Tibial nerve (tissue), 4 donors: ENCODE measurements at regions not wholly inside any gene's neighbourhood (a gene's known extent, or its start where the extent isn't known, plus 50 kb on each side); places are given as distances from the start of the nearest gene placed in this dataset.
"Not testable (repeated sequence)": the region's sequence is repeated elsewhere in the genome, so short reads cannot be mapped to it uniquely, and the experiment has no call there.

Experiments
- DNase-seq, 2 donors: peaks; one replicate each; pipeline ENCODE4 v3.0.0-alpha.2; 2019; ENCODE audit warnings: low spot score in 2 of 2
- H3K27ac ChIP-seq, 4 donors: fragments of 200-600 bp; sonication (generic) in 3 of 4; one replicate each; pipeline ENCODE4 v1.5.1; 2017 to 2019; ENCODE audit warnings: mild to moderate bottlenecking in 1 of 4
- H3K27me3 ChIP-seq, 2 donors: fragments of 200-600 bp; sonication (generic) in 1 of 2; one replicate each; pipeline versions ENCODE4 v1.5.1 to v1.6.0; 2017 to 2019
- H3K36me3 ChIP-seq, 3 donors: fragments of 200-600 bp; sonication (generic); one replicate each; pipeline ENCODE4 v1.5.1; 2018 to 2019
- H3K4me1 ChIP-seq, 4 donors: fragments of 200-600 bp; sonication (generic) in 3 of 4; one replicate each; pipeline ENCODE4 v1.5.1; 2017 to 2019
- H3K4me3 ChIP-seq, 4 donors: fragments of 200-600 bp; sonication (generic) in 3 of 4; one replicate each; pipeline ENCODE4 v1.5.1; 2017 to 2019; ENCODE audit warnings: mild to moderate bottlenecking in 1 of 4, moderate library complexity in 1 of 4
- H3K9me3 ChIP-seq, 4 donors: fragments of 200-600 bp; sonication (generic) in 3 of 4; one replicate each; pipeline ENCODE4 v1.5.1; 2017 to 2019
- EP300 ChIP-seq, 2 donors: sonication (generic); formaldehyde crosslinking; IDR thresholded peaks; one replicate each; pipeline ENCODE4 v1.6.1; 2017; ENCODE audit warnings: antibody characterized with exemption in 2 of 2, mild to moderate bottlenecking in 1 of 2
- POLR2A ChIP-seq, 2 donors: fragments of 450-650 bp; IDR thresholded peaks; one replicate each; pipeline ENCODE4 v1.6.1; 2017; ENCODE audit warnings: antibody characterized with exemption in 2 of 2, mild to moderate bottlenecking in 2 of 2, moderate library complexity in 2 of 2
- WGBS, 2 donors: methylation state at CpG; one replicate each; pipeline ENCODE4 v1.1.5; 2018; 5-methylcytosine and 5-hydroxymethylcytosine counted together
- TF ChIP-seq, protein P1 (sequence below), 5 experiments: fragments of 200-600 bp in 3 of 5; fragments of 450-650 bp in 2 of 5; sonication (generic) in 3 of 5; IDR thresholded peaks; one replicate each; pipeline ENCODE4 v1.5.1; 2016 to 2019; ENCODE audit warnings: antibody characterized with exemption in 5 of 5, mild to moderate bottlenecking in 3 of 5, moderate library complexity in 2 of 5

DNA sequence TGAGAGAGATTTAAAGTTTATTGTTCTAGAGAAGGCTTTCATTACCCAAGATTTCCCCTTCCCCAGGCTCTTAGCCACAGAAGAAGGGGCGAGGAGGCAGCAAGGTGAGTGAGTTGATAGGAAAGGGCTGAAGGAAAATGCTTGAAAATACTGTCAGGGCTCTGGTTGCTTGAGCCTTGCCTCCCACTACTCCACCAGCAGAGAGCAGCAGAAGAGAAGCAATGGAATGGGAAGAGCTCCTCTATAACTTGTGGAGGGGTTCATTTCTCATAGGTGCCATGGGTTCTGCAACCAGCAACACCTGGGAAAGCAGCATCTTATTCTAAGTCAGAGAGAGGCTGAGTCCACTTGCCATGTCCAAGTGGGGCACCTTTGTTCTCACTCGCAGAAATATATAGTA is 184.0 kb upstream of the CNTN6 start:
- Histone ChIP-seq H3K27ac (no peak overlapping the region), H3K36me3 (no peaks in the 10 kb centered on the region), H3K4me3 (no peak overlapping the region), H3K9me3 (peaks cover 0 to 2% (median 0%) of the 10 kb centered on the region in 4 donors), H3K4me1 (no peaks in the 10 kb centered on the region), H3K27me3 (no peaks in the 10 kb centered on the region)
- TF ChIP-seq POLR2A (IDR thresholded peaks at IDR 0.05) = no peak
- no peak for TF ChIP-seq EP300 (IDR thresholded peaks at IDR 0.05)
- TF ChIP-seq, protein P1, sequence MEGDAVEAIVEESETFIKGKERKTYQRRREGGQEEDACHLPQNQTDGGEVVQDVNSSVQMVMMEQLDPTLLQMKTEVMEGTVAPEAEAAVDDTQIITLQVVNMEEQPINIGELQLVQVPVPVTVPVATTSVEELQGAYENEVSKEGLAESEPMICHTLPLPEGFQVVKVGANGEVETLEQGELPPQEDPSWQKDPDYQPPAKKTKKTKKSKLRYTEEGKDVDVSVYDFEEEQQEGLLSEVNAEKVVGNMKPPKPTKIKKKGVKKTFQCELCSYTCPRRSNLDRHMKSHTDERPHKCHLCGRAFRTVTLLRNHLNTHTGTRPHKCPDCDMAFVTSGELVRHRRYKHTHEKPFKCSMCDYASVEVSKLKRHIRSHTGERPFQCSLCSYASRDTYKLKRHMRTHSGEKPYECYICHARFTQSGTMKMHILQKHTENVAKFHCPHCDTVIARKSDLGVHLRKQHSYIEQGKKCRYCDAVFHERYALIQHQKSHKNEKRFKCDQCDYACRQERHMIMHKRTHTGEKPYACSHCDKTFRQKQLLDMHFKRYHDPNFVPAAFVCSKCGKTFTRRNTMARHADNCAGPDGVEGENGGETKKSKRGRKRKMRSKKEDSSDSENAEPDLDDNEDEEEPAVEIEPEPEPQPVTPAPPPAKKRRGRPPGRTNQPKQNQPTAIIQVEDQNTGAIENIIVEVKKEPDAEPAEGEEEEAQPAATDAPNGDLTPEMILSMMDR (IDR thresholded peaks at IDR 0.05) = no peak
- 69 to 74% methylated on average over 2 of the region's 2 CpGs for WGBS, 2 donors
- DNase-seq = no peak

DNA sequence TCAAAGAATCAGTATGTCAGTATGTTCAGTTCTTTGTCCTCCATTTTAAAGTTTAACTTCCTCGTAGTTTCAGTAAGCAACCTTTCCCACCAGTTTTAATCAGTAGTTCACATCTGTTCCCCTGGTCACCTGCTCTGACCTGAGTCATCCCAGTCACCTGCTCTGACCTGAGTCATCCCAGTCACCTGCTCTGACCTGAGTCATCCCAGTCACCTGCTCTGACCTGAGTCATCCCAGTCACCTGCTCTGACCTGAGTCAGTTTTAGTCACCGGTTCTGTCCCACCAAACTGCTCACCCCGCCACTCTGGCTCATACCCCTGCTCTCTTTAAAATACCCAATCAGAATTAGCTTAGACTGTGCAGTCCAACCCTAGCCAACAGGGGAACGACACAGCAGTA is 180.1 kb upstream of the CNTN6 start:
- 87 to 94% methylated on average over 4 of the region's 4 CpGs for WGBS, 2 donors
- H3K27ac ChIP-seq, H3K27me3 ChIP-seq, H3K4me1 ChIP-seq, DNase-seq, H3K9me3 ChIP-seq, H3K36me3 ChIP-seq, H3K4me3 ChIP-seq: not testable (repeated sequence)

DNA sequence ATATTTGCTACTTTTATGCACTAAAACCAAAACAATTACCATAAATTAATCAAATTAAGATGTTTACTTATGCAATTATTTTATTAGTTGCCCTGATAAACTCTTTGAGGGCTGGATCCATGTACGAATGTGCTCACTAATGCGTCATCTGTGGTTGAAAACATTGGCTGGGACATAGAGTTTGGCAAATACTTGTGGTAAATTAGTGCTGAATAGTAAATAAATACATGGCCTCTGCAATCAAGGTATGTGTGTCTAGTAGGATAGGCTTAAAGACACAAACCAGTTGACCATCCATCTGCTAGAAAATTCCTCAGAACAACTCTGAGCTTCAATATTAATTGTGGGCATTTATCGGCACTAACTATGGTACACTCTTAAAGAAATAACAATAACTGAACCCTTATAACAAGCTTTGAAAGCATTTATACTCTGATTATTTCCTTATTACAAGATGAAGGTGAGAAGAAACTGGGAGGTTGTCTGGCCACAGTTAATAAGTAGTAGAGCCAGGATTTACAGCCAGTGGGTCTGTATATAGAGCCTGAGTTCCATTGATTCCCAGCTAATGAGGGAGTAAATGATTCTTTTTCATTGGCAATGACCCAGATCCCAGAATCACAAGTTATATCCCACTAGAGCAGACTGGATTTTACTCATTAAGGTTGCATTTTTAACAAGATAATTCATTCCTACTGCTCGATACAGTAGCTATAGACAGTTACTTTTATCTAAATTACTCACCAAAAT is 169.5 kb upstream of the CNTN6 start:
- 93 to 94% methylated on average over 4 of the region's 4 CpGs for whole genome bisulfite sequencing, 2 donors
- no peak overlapping the region for H3K27ac ChIP-seq
- H3K4me1 ChIP-seq = no peaks in the 10 kb centered on the region

DNA sequence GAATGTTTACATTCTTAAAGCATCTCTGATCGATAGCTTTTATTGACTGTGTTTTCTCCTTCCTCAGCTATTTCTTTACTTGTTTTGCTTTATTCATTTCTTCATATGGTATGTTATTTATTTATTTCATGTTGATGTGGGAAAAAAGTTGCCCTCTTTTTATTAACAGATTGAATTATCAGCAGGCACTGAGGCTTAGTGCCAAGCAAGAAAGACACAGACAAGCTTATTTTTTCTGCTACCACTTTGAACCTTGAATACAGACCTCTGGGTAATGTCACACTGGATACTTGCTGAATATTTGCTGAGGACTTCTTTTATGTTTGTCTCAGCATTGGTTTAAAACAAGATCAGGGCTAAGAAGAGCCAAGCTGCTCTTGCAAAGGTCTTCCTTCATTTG is 162.0 kb upstream of the CNTN6 start:
- no peak for DNase-seq
- H3K4me1 ChIP-seq = no peaks in the 10 kb centered on the region
- no peak overlapping the region for H3K27ac ChIP-seq
- no peak overlapping the region for H3K4me3 ChIP-seq
- H3K27me3 ChIP-seq = no peaks in the 10 kb centered on the region
- 42 to 53% methylated on average over 1 of the region's 1 CpG for WGBS, 2 donors
- no peaks in the 10 kb centered on the region for H3K9me3 ChIP-seq
- TF ChIP-seq POLR2A (IDR thresholded peaks at IDR 0.05) (no peak), EP300 (IDR thresholded peaks at IDR 0.05) (no peak)
- TF ChIP-seq, protein P1 (IDR thresholded peaks at IDR 0.05) = no peak
- no peaks in the 10 kb centered on the region for H3K36me3 ChIP-seq

More for the DNA sequence above, 169.5 kb upstream of the CNTN6 start:
- Histone ChIP-seq H3K27me3 (no peaks in the 10 kb centered on the region), H3K9me3 (no peaks in the 10 kb centered on the region), H3K4me3 (no peak overlapping the region), H3K36me3 (no peaks in the 10 kb centered on the region)
- no peak for DNase-seq
- TF ChIP-seq EP300 (IDR thresholded peaks at IDR 0.05) (no peak), POLR2A (IDR thresholded peaks at IDR 0.05) (no peak)
- TF ChIP-seq, protein P1 (IDR thresholded peaks at IDR 0.05) = no peak

DNA sequence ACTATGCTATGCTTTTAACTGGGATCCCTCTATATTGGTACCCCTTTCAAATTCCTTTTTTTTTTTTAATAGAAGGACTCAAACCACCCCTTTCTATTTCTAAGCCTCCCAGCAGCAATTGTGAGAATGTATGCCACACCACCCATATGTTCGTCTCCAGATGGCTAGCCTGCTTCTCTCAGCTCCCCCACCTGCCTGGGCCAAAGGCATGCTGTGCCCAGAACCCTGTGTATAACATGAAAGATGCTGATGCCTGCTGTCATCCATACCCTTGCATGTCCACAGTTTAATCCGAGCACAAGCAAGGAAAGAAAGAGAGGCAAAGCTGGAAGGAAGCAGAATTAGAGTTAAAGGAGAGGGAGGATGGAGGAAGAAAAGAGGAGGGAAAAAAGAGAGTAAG is 159.5 kb upstream of the CNTN6 start:
- no peaks in the 10 kb centered on the region for H3K9me3 ChIP-seq
- no peak overlapping the region for H3K27ac ChIP-seq
- H3K27me3 ChIP-seq = no peaks in the 10 kb centered on the region
- TF ChIP-seq, protein P1 (IDR thresholded peaks at IDR 0.05) = no peak
- no peak for TF ChIP-seq POLR2A (IDR thresholded peaks at IDR 0.05)
- no peak for TF ChIP-seq EP300 (IDR thresholded peaks at IDR 0.05)
- no peak overlapping the region for H3K4me3 ChIP-seq
- no peak for DNase-seq
- no peaks in the 10 kb centered on the region for H3K36me3 ChIP-seq
- no peaks in the 10 kb centered on the region for H3K4me1 ChIP-seq
- 62 to 73% methylated on average over 2 of the region's 2 CpGs for WGBS, 2 donors
